BLaER1 treated with 17β-estradiol and CSF1 and Interleukin-3, amounts not matched to agents 10 nM and 100 nM (cell line): ENCODE measurements at regions not wholly inside any gene's neighbourhood (a gene's known extent, or its start where the extent isn't known, plus 50 kb on each side); places are given as distances from the start of the nearest gene placed in this dataset.
"Not testable (repeated sequence)": the region's sequence is repeated elsewhere in the genome, so short reads cannot be mapped to it uniquely, and the experiment has no call there.

Experiments
- H3K27ac ChIP-seq, 11 experiments: shearing (Covaris generic); formaldehyde crosslinking; 2 replicates each; pipeline ENCODE4 v1.8.1; 2022
- H3K27me3 ChIP-seq, 11 experiments: shearing (Covaris generic); formaldehyde crosslinking; 2 replicates each; pipeline ENCODE4 v1.8.1; 2022
- H3K36me3 ChIP-seq, 11 experiments: shearing (Covaris generic); formaldehyde crosslinking; 2 replicates each; pipeline ENCODE4 v1.8.1; 2022
- H3K4me1 ChIP-seq, 10 experiments: shearing (Covaris generic); formaldehyde crosslinking; 2 replicates each; pipeline ENCODE4 v1.8.1; 2022
- H3K4me2 ChIP-seq, 11 experiments: shearing (Covaris generic); formaldehyde crosslinking; 2 replicates each; pipeline ENCODE4 v1.8.1; 2022
- H3K4me3 ChIP-seq, 10 experiments: shearing (Covaris generic); formaldehyde crosslinking; 2 replicates each; pipeline ENCODE4 v1.8.1; 2022
- H3K9ac ChIP-seq, 11 experiments: shearing (Covaris generic); formaldehyde crosslinking; 2 replicates each; pipeline ENCODE4 v1.8.1; 2022
- H3K9me3 ChIP-seq, 11 experiments: shearing (Covaris generic); formaldehyde crosslinking; replicated peaks in 1 of 11; 2 replicates each; pipeline ENCODE4 v1.8.1; 2022
- H4K20me1 ChIP-seq, 11 experiments: shearing (Covaris generic); formaldehyde crosslinking; 2 replicates each; pipeline ENCODE4 v1.8.1; 2022
- Cebpa-rat ChIP-seq, 11 experiments: shearing (Covaris generic); IDR thresholded peaks; 2 replicates each; pipeline ENCODE4 v1.8.1; 2022

DNA sequence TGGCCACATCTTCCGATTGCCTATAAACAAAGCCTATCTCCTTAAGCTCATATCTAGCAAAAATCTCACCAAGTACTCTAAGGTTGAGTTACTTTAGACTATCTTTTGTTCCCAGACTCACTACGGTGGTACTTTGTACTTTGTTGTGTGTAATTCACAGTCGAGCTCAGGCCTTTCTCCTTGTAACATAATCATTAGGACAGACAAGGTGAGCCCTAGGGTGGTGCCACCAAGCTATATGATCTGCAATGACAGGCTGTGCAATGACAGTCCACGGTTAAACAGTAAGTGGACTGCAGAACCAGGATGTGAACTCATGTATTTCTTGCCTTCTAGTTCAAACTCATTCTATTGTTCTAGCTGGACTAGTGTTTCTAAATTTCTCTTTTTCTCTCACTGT lies 132.2 kb downstream of the UBE2U start:
- H3K27ac ChIP-seq: no peak overlapping the region
- no peak overlapping the region for H3K4me3 ChIP-seq
- no peaks in the 10 kb centered on the region for H3K36me3 ChIP-seq
- no peaks in the 10 kb centered on the region for H3K9me3 ChIP-seq
- H3K4me1 ChIP-seq: no peaks in the 10 kb centered on the region
- no peaks in the 10 kb centered on the region for H3K27me3 ChIP-seq
- H3K4me2 ChIP-seq: no peak overlapping the region
- H4K20me1 ChIP-seq: no peaks in the 10 kb centered on the region
- no peak overlapping the region for H3K9ac ChIP-seq
- no peak for TF ChIP-seq Cebpa-rat (IDR thresholded peaks at IDR 0.05)

DNA sequence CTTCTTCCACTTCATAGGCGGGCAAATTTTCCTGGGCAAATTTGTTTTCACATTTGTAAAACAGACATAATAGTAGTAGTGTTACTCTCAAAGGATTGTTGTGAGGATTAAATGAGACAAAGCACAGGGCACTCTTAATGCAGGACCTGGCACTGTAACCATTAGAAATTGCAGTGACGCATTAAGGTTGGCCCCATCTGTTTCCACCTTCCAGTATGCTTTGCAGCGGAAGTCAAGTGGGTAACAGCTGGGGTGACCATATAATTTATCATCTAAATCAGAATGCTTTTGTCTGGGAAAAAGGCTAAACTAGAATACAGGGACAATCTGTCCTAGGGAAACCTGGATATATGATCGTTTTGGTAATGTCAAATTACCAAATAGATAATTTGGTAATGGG lies 132.5 kb upstream of the CACHD1 start:
- H3K27me3 ChIP-seq: no peaks in the 10 kb centered on the region
- H3K4me1 ChIP-seq: no peaks in the 10 kb centered on the region
- no peak overlapping the region for H3K4me3 ChIP-seq
- no peak overlapping the region for H3K9ac ChIP-seq
- H3K36me3 ChIP-seq: no peaks in the 10 kb centered on the region
- H4K20me1 ChIP-seq: no peaks in the 10 kb centered on the region
- H3K27ac ChIP-seq: no peak overlapping the region
- H3K9me3 ChIP-seq: no peaks in the 10 kb centered on the region
- TF ChIP-seq Cebpa-rat (IDR thresholded peaks at IDR 0.05): no peak
- H3K4me2 ChIP-seq: no peak overlapping the region

DNA sequence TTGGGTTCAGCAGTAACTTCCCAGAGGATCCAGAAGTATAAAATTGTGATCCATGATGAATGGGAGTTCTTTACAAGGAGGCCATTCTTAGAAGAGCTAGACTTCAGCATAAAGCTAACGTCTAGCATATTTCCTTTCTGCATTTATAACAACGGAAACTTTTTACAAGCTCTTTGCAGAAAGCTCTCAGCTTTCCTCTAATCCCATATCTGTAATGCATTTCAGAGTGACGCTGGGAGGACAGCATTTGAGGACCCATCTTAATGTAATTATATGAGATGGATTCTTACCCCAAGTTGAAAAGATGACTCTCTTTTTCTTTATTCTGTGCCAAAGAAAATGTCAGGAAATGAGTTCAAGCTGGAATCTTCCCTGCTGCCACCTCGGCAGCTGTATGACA lies 132.0 kb upstream of the CACHD1 start:
- Histone ChIP-seq H3K4me1 (no peaks in the 10 kb centered on the region), H4K20me1 (no peaks in the 10 kb centered on the region), H3K4me2 (no peak overlapping the region), H3K27me3 (no peaks in the 10 kb centered on the region), H3K4me3 (no peak overlapping the region), H3K9me3 (no peaks in the 10 kb centered on the region), H3K27ac (no peak overlapping the region), H3K36me3 (no peaks in the 10 kb centered on the region), H3K9ac (no peak overlapping the region)
- no peak for TF ChIP-seq Cebpa-rat (IDR thresholded peaks at IDR 0.05)

DNA sequence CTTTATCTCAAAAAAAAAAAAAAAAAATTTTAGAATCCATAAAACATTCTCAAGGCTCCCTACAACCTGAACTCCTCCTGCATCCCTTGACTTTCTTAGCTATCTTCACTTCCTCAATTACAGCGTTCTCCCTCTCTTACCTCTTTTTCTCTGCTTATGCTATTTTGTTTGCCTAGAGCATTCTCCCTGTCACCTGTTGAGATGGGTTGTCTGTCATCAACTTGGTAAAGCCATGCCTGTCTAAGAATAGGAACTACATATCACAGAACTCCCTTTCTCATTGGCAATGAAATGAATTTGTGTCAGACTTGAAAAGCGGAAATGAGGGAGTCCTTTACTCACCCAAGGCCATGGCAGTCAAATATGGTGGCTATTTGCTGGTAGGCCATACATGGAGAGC lies 129.6 kb upstream of the CACHD1 start:
- H3K27me3 ChIP-seq: no peaks in the 10 kb centered on the region

DNA sequence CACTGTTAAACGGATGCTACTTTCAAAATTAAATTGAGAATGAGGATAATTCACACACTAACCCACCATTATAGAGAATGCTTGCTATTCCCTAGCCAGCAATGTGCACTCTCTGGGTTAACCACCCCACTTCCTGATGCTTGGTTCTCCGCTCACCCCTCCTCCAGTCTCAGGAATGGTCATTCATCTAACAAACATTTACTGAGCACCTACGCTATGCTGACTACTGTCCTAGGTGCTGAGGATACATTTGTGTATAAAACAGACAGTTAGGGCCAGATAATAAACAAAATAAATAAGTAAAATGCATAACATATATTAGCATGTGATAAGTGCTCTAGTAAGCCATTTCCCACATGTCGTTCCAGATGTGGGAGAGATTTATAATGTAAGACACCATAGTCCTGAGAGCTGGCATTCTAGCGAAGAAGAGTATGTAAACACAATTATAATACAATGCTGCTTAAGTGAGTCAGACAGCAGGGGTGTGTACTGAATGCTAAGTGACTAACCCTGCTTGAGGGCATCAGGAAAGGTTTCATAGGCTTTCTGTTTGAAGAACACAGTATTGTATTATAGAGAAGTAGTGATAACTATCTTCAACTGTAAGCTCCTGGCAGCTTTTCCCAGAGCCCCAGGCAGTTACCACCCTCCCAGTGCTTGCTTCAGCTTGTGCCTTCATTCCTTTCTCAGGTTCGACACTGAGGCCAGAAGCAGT lies 126.7 kb upstream of the CACHD1 start:
- Histone ChIP-seq H3K9ac (no peak overlapping the region), H3K27ac (no peak overlapping the region), H3K4me3 (no peak overlapping the region), H3K36me3 (no peaks in the 10 kb centered on the region), H3K4me1 (no peaks in the 10 kb centered on the region), H3K9me3 (no peaks in the 10 kb centered on the region), H4K20me1 (no peaks in the 10 kb centered on the region), H3K4me2 (no peak overlapping the region), H3K27me3 (no peaks in the 10 kb centered on the region)
- no peak for TF ChIP-seq Cebpa-rat (IDR thresholded peaks at IDR 0.05)

More for the DNA sequence above, 129.6 kb upstream of the CACHD1 start:
- TF ChIP-seq Cebpa-rat (IDR thresholded peaks at IDR 0.05): no peak
- no peaks in the 10 kb centered on the region for H3K36me3 ChIP-seq
- no peak overlapping the region for H3K4me2 ChIP-seq
- no peak overlapping the region for H3K27ac ChIP-seq
- H3K4me3 ChIP-seq: no peak overlapping the region
- H3K9ac ChIP-seq: no peak overlapping the region
- H4K20me1 ChIP-seq: no peaks in the 10 kb centered on the region
- no peaks in the 10 kb centered on the region for H3K9me3 ChIP-seq
- H3K4me1 ChIP-seq: no peaks in the 10 kb centered on the region

DNA sequence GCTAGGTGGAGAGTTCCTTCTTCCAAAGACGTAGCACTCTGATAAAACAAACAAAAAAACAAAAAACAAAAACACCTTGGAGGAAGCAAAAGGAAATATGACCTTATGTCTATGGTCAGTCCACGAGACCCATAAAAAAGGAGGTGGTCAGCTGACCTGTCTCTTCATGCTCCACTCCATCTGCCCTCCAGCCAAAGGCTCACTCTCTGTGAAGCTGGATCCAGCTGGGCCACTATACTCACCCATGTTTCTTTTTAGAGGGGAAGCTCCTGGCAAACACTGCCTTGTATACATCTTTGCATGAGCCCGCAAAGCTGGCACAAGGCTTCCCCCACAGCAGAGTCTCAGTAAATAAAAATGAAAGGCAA lies 126.1 kb upstream of the CACHD1 start:
- Histone ChIP-seq H4K20me1 (no peaks in the 10 kb centered on the region), H3K4me3 (no peak overlapping the region), H3K4me1 (no peaks in the 10 kb centered on the region), H3K27ac (no peak overlapping the region), H3K4me2 (no peak overlapping the region), H3K27me3 (no peaks in the 10 kb centered on the region), H3K36me3 (no peaks in the 10 kb centered on the region), H3K9ac (no peak overlapping the region), H3K9me3 (no peaks in the 10 kb centered on the region)
- TF ChIP-seq Cebpa-rat (IDR thresholded peaks at IDR 0.05): no peak

DNA sequence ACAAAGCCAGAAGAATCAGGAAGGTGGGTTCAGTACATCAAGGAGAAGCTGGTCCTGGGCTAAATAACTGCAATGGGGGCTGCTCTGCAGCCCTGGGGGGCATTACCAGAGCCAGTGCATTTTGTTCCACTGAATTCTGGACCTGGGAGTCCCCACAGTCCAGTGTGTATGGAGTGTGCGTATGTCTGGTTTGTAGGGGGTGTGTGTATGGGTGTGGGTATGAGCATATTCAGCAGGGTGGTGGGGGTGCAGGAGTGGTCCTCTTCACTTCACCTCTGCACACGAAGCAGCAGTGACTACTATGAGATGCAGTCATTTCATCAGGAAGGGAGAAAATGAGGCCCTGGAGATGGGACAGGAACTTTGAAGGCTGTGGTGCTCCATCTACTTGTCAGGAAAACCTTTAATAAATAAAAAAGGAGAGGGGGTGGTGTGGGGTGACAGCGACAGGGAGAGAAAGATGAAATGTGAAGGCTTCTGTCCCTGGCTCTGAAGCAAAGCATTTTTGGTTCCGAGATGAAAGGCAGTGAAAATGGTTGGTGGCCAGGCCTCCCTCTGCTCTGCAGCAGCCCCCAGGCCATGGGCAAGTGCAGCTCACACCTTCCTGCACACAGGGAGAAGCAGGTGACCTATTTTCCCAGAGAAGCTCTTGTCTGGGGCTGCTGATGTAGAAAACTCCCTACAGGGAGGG lies 121.5 kb upstream of the CACHD1 start:
- Histone ChIP-seq H4K20me1 (no peaks in the 10 kb centered on the region), H3K4me2 (no peak overlapping the region), H3K36me3 (no peaks in the 10 kb centered on the region), H3K9ac (no peak overlapping the region), H3K4me3 (no peak overlapping the region), H3K4me1 (no peaks in the 10 kb centered on the region), H3K27me3 (no peaks in the 10 kb centered on the region), H3K27ac (no peak overlapping the region), H3K9me3 (no peaks in the 10 kb centered on the region)
- TF ChIP-seq Cebpa-rat (IDR thresholded peaks at IDR 0.05): no peak

DNA sequence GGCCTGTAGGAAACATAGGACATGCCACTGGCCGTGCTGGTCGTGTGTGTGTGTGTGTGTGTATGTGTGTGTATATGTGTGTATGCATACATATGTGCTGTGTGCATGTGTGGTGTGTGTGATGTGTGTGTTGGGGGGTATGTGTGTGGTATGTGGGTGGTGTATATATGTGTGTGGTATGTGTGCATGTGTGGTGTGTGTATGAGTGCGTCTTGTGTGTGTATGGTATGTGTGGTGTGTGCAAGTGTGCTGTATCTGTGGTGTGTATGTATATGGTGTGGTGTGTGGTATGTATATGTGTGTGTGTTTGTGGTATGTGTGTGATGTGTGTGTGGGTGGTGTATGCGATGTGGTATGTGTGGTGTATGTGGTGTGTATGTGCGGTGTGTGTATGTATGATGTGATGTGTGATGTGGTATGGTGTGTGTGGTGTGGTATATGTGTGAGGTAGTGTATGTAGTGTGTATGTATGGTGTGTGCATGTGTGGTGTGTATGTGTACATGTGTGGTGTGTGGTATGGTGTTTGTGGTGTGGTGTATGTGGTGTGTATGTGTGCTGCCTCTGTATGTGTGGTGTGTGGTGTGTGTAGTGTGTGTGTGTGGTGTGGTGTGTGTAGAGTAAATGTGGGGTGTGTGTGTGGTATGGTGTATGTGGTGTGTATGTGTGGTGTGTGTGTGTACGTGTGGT lies 120.8 kb upstream of the CACHD1 start:
- Histone ChIP-seq H3K27ac (no peak overlapping the region), H3K36me3 (no peaks in the 10 kb centered on the region), H3K4me1 (no peaks in the 10 kb centered on the region), H4K20me1 (no peaks in the 10 kb centered on the region), H3K9me3 (no peaks in the 10 kb centered on the region), H3K4me2 (no peak overlapping the region), H3K4me3 (no peak overlapping the region), H3K9ac (no peak overlapping the region), H3K27me3 (no peaks in the 10 kb centered on the region)
- no peak for TF ChIP-seq Cebpa-rat (IDR thresholded peaks at IDR 0.05)

DNA sequence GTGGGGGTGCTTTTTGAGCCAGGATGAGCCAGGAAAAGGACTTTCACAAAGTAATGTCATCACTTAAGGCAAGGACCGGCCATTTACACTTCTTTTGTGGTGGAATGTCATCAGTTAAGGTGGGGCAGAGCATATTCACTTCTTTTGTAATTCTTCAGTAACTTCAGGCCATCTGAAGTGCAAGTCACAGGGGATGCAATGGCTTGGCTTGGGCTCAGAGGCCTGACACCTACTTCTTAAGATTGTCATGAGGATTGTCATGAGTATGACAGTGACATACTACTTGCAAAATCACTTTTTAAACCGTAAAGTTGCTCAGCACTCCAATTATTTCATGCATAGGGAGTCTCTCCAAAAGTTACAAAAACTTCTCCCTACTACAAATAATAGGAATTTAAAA lies 114.4 kb upstream of the CACHD1 start:
- H3K4me2 ChIP-seq, H3K4me3 ChIP-seq, H3K27ac ChIP-seq, H4K20me1 ChIP-seq, H3K4me1 ChIP-seq, H3K9me3 ChIP-seq, H3K36me3 ChIP-seq, H3K27me3 ChIP-seq, H3K9ac ChIP-seq: not testable (repeated sequence)
